OCI-M2 (cell line): ENCODE measurements at regions not wholly inside any gene's neighbourhood (a gene's known extent, or its start where the extent isn't known, plus 50 kb on each side); places are given as distances from the start of the nearest gene placed in this dataset.

Experiments used
- DNase-seq: peaks from one replicate; lab custom pipeline; 2025; ENCODE audit not compliant: unreplicated experiment; lab: John Stamatoyannopoulos, UW

DNA sequence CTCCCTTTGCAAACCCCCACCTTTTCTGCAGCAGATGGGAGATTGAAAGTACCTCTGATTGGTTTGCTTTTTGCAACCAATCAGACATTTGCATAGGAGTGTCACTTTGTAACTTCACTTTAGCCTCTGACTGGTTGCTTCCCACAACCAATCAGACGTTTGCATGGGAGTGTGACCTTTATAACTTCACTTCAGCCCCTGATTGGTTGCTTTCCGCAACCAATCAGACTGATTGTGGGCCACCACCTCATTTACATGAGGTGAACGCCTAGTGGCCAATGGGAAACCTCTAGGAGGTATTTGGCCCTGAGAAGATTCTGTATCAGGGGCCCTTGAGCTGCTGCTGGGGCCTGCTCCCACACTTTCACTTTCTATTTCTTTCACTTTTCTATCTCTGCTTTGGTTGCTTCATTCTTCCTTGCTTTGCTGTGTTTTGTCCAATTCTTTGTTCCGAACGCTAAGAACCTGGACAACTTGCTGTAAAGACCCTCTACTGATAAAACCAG lies 106.0 kb upstream of the PRICKLE1 start:
- DNase-seq: no peak

DNA sequence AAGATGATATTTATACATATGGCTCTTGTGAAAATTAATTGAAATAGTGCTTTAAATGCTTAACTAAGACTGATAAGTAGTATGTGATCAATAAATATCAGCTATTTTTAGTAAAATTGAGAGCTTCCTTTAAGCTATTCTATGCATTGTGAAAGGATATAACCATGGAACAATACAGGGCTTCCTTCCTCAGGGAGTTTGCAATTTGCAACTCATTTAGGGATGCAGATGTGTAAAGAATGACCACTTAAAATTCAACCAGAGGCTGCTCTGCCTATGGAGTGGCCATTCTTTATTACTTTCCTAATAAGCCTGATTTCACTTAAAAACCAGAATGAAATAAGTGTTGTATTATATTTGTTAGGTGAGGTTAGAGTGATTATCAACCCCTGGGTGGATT lies 103.2 kb upstream of the PRICKLE1 start:
- DNase-seq: no peak

DNA sequence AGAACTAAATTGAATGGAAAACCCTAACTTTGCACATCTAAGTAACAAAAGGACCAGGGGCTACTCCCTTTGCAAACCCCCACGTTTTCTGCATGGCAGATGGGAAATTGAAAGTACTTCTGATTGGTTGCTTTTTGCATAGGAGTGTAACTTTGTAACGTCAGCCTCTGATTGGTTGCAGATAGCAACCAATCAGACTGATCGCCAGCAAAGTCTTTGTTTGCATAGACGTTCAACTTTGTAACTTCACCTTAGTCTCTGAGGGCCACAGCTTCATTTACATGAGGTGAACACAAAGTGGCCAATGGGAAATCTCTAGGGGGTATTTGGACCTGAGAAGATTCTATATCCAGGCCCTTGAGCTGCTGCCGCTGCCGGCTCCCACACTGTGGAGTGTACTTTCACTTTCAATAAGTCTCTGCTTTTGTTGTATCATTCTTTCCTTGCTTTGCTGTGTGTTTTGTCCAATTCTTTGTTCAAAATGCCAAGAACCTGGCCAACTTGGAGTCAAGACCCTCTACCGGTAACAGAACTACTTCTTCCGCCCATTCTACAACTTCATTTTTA lies 102.5 kb upstream of the PRICKLE1 start:
- no peak for DNase-seq

DNA sequence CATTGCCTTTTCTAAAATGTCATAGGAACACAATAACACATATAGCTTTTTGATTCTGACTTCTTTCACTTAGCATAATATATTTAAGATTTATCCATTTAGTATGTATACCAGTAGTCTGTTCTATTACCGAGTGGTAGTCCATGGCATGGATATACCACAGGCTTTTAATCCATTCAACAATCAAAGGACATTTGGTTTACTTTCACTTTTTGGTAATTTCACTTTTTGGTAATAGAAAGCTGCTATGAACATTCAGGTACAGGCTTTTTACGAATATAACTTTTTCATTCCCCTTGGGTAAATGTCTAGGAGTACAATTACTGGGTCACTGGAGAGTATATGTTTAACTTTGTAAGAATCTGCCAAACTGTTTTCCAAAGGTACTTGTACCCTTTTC lies 100.7 kb upstream of the PRICKLE1 start:
- DNase-seq: no peak

DNA sequence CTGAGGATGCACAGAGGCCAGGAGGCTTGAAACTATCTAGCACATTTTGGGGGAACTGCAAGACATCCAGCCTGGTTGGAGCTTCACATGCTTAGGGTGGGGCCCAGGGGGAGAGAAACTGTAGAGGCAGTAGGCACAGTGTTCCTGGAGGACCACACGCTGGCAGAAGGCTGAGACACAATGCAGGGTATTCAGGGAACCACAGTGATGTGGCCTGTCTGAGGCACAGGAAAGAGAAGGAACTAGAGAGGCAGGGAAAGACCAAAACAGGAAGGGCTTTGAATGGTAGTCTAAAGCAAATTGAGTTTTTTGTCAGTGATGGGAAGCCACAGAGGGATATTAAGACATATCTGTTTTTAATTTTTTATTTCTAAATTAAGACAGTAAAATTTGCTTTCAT lies 100.2 kb upstream of the PRICKLE1 start:
- DNase-seq: no peak

DNA sequence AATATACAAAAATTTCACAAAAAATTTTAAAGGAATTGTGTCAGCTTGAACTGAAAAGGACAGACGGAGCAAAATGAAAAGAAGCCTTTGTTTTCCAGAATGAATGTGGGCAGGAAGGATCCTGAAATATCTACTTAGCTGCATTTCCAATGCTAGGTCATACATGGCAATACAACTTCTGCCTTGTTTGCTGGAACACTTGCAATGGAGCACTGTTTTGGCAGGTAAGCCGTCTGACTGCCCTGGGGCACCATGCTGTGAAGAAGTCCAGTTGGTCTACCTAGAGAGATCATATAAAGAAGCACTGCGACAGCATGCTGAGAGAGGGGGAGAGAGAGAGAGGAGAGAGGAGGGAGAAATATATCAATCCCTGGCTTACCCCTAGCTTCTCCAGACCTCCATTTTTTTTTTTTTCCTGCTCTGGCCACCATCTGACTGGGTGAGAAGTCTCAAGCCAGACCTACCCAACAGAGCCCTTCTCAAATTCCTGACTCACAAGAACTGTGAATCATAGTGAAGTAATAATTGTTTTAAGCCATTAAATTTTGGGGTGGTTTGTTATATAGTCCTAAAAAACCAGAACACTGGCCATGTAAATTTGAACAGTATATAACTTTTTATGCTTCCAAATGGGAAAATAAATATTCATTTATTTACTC lies 97.1 kb upstream of the PRICKLE1 start:
- DNase-seq: no peak

DNA sequence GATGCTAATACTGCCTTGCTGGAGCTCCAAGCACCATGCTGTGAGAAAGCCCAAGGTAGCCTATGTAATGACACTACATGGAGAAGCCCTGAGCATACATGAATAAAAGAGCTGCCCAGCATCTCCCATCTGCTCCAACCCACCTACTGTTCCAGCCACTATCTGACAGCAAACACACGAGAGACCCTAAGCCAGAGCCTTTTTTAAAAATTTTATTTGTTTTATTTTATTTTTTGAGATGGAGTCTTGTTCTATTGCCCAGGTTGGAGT lies 95.2 kb upstream of the PRICKLE1 start:
- no peak for DNase-seq

DNA sequence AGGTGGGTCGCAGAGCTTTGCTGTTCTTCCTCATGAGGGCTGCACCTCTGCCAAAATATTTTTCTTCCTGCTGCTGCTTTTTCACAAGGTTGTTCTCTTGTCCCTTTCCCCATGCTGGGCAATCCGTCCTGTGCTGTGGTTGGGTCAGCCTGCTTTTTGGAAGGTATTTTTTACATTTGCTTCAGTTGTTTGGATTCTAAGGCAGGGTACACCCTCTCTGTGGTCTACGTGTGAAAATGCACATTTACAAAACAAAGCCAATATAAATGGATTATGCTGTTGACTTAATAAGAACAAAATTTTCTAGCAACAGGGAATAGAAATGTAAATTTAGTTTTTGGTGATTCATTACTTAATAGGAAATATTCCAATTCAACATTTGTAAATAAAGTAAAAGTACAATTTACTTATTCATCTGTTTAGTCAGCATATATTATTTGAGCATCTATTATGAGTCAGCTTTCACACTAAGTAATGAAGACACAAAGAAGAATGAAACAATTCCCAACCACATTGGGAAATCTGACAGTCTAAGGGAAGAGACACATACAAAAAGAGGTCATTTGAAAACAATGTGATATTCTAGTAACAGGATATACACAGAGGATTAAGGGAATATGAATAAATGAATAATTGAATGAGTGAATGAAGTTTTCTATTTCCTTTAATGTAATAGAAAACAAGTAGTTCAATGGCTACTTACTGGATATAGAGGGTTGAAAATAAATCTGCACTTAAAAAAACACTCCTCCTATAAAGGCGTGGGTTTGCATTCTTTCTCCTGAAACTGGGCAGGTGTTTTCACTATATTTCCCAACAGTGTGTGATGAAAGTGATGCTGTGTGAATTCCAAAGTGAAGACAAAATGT lies 94.6 kb upstream of the PRICKLE1 start:
- no peak for DNase-seq

DNA sequence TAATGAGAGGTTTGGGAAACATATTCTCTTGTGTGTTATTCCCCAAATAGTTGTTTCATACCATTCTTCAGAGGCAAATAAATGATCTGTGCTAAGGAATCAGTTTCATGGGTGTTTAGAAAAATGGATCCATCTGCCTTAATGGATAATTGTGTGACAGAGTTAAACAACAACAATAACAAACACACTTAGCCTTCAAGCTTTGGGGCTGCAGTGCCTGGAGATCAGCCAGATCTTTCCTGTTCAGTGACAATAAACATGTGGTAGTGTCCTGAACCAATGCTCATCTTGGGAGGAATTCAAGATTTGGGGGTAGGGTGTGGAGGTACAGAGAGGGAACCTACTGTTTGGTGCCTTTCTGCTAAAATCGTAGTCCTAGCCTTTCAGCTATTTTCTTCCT lies 93.7 kb upstream of the PRICKLE1 start:
- no peak for DNase-seq

DNA sequence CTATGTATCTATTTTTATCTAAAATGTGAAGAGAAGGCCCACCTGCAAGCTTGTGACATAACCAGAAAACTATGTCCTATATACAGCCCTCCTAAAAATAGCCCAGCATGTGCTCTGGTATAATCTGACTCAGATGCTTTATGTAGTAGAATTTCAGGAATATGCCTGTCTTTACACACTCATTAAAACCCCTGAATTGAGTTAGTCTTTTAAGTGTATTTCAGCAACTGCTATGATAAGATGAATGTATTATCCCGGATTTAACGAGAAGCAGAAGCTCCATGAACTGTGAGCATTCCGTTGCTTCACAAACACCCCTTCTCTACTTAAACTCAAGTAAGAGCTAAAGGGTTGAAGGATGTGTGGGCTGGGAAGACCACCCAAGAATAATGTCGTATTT lies 89.9 kb upstream of the PRICKLE1 start:
- DNase-seq: no peak

DNA sequence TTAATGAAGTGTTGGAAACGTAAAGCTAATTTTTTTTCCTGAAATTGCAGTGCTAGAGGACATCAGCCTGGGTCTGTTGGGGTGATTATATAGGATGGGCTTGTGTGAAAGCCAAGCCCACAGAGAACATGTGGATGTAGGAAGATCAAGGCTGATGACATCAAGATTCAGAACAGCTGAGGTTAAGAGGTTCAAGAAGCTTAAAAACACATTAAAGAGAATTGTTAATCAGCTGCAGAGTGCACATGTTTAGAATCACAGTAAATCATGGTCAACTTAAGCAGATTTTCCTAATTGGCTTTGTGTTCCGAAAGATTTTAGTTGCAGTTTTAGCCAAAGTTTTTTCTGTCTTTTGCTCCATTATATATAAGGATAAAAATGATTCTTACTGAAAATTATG lies 87.9 kb upstream of the PRICKLE1 start:
- DNase-seq: no peak

DNA sequence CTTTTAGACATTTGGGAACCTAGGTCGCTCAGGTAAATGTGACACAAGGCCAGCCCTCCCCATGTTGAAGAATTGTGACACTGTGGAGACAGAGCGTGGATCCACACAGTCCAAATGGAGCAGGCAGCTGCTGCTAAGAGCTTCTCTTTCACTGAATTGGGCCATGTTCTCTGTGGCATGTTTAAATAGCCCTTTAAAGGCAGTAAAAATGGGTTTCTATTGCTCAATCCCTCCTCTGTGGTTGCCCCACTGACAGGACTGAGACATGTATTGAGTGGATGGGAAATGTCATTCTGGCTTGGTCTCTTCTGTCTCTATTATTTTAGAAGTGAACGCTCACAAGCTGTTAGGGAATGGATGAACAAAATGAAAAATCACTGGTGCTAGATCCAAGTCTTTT lies 84.0 kb upstream of the PRICKLE1 start:
- no peak for DNase-seq

DNA sequence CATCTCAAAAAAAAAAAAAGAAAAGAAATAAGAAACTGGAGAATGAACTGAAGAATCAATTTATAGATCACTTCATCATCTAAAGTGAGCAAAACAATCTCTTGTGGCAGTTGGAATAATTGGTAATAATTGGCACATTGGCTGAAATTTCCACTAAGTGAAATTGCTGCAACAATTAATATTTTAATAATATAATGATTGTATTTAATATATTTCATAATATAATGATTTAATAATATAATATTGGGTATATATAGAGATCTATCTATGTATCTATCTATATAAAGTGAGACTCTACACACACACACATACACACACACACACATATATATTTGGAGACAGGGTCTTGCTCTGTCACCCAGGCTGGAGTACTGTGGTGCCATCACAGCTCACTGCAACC lies 81.2 kb upstream of the PRICKLE1 start:
- no peak for DNase-seq

DNA sequence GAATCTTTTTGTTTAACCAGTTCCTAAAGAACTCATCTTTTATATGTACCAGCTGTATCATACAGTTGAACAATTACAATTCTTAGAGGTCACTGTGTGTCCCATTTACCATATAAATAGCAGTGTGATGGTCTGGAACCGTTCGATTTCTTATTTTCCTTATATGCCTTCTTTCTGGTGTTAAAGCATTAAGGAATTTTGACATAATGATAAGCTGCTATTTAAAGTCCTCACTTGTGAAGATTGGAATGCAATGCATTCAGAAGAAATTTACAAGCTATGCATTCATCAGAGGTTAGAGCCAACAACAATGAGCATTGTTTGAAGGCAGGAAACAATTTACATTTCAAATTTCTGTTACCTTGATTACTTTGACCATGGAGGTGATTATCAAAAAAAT lies 80.0 kb upstream of the PRICKLE1 start:
- DNase-seq: no peak

DNA sequence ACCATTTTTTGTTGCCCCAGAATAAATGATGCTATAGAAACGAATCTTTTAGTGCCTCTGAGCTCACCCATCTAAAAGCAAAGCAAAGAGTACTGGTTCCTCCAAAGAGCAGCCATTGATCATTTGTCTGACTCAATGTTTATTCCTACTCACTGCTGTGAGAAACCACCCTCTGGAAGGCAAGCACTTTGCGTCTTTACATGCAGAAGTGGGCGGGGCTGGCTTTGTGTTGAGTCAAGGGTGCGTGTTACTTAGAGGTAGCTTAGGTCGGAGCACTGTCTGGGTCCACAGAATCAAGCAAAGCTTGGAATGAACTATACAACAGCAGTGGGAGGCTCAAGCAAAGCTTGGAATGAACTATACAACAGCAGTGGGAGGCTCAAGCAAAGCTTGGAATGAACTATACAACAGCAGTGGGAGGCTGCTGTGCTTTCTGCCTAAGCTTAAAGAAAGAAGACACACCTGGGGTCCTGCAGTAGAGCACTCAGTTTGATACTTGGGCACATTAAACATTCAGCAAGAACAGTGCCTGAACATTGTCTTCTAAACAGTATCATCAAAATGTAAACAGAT lies 77.2 kb upstream of the PRICKLE1 start:
- DNase-seq: no peak

DNA sequence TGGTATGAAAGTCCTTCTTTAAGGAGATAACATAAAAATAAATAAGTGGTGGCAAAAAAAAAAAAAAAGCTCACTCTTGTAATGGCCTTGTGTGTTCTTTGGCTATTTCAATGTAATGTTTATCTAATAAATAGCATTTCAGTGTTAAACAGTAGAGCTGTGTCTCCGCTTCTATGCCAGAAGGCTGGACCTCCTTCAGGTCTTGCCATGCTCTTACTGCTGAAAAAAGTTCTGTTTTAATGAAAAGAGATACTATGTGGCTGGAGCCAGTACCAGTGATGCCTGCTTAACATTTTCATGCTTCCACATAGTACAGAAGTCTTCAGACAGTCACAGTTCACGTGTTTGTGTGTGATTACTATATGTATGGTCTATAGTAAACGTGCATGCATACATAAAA lies 74.1 kb upstream of the PRICKLE1 start:
- no peak for DNase-seq

DNA sequence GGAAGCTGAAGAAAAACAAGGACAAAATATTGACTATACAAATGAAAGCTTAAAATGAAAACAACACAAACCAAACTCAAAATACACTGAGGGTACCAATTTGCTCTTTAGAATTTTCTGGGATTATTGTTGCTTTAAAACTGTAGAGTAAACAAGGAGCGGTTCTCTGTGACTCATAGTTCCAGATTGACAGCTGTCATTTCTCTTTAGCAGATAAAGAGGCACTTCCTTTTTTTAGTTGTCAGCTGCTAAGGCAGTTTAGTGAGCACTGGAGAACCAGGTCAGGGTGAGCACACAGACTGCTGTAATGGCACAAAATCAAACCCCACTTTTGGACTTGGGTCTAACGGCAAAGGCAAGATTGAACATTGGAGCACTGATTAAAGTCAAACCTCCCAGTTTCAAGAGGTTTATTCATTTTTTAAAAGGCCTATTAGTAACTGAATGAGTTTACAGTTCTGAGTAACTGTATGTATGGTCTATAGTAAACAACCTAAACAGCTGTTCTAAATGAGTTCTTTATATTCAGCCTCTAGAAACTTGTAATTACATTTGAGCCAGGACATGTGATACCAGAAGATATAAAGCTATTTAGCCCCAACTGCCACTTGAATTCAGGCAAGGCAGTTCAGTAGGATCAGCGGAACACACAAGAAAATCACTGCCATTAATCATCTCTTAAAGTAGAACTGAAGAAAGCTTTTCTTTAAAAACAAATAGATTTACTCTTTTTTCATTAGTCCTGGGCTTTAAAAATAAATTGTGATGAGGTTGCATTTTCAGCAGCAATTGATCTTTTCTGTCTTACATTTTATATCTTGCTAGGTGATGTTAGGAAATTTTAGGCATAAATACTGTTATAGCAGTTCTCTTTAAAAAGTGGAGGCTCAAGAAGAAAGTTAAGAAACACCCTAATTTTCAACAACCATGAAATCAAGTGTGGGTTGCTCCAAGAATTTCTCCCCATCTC lies 71.7 kb upstream of the PRICKLE1 start:
- no peak for DNase-seq

DNA sequence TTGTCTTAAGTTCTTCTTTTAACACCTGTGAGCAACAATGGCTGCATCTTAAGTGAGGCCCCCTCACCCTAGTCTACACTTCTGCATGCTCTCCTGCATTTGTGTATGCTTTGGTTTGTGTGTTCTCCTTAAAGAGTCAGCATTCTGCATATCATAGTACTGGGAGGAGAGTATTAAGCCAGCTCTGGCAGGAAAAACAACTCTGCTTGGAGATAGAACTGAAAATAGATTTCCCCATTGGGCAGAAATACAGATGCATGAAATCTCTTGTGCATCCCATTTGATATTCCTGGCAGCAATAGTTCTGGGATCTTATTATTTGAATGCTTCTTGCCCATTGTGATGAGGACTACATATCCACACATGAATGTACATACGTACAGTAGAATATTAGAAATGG lies 70.6 kb upstream of the PRICKLE1 start:
- DNase-seq: no peak

DNA sequence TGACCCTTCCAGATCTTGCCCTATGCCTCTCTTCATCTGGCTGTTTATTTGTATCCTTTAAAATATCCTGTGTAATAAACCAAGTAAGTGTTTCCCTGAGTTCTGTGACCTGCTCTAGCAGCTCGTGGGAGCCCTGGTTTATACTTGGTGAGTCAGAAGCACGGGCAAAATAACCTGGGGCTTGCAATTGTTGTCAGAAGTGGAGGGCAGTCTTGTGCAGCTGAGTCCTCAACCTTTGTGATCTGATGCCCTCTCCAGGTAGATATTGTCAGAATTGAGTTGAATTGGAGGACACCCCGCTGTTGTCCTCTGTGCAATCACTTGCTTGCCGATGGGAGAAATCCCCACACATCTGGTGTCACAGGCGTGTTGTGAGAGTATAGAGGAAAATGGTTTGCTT lies 62.5 kb upstream of the PRICKLE1 start:
- no peak for DNase-seq

DNA sequence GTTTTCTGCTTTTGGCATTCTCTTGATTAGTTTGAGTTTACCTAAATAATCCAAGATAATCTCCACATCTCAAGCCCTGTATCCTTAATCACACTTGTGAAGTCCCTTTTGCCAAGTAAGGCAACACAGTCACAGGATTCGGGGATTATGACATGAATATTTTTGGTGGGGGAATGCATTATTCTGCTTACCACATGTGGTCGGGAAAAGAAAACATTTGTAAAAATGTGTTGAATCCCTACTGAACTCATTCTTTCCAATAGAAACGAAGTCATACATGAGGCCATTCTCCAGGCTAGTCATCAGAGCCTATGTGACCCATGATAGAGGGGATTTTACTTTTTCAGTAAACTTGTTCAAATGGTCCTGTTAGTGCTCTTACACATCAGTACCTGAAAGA lies 58.5 kb upstream of the PRICKLE1 start:
- no peak for DNase-seq
